Mucosa of descending colon (tissue), 3 donors: ENCODE measurements at regions not wholly inside any gene's neighbourhood (a gene's known extent, or its start where the extent isn't known, plus 50 kb on each side); places are given as distances from the start of the nearest gene placed in this dataset.

ENCODE experiments used
- ATAC-seq: fragments of 200-7000 bp; cut with Tn5 transposase; one replicate; pipeline ENCODE4 v1.9.1; 2020; ENCODE audit warnings: mild to moderate bottlenecking, moderate library complexity
- DNase-seq, 3 donors: peaks; one replicate each; pipeline ENCODE4 v3.0.0-alpha.2; 2020
- H3K36me3 ChIP-seq: fragments of 200-600 bp; one replicate; pipeline ENCODE4 v1.8.0; 2021; ENCODE audit warnings: low read depth, mild to moderate bottlenecking
- H3K4me1 ChIP-seq: fragments of 200-600 bp; one replicate; pipeline ENCODE4 v1.8.0; 2021; ENCODE audit warnings: low read depth, mild to moderate bottlenecking
- H3K4me3 ChIP-seq: fragments of 200-600 bp; one replicate; pipeline ENCODE4 v1.8.0; 2021; ENCODE audit warnings: mild to moderate bottlenecking
- H3K9me3 ChIP-seq: fragments of 200-600 bp; one replicate; pipeline ENCODE4 v1.8.0; 2021; ENCODE audit warnings: mild to moderate bottlenecking
- intact Hi-C, 2 donors: fragments of 100-400 bp; cut with DNase I in 1 of 2; cut with micrococcal nuclease in 1 of 2; formaldehyde crosslinking; loops; one replicate each; pipeline versions ENCODE4 v1.11.0 to v1.11.1; 2022; cut with DNase I, micrococcal nuclease
- TF ChIP-seq, protein P1 (sequence below): fragments of 200-600 bp; IDR thresholded peaks from one replicate; pipeline ENCODE4 v1.8.0; 2022; ENCODE audit warnings: antibody characterized with exemption, mild to moderate bottlenecking
- donor health status: DM: no; HTN: no; CAD: no; lungs with moderate emphysema.
- donor health status: DM: no; HTN: no; CAD: no.
- donor health status: DM: no; HTN: yes; CAD: no.

DNA sequence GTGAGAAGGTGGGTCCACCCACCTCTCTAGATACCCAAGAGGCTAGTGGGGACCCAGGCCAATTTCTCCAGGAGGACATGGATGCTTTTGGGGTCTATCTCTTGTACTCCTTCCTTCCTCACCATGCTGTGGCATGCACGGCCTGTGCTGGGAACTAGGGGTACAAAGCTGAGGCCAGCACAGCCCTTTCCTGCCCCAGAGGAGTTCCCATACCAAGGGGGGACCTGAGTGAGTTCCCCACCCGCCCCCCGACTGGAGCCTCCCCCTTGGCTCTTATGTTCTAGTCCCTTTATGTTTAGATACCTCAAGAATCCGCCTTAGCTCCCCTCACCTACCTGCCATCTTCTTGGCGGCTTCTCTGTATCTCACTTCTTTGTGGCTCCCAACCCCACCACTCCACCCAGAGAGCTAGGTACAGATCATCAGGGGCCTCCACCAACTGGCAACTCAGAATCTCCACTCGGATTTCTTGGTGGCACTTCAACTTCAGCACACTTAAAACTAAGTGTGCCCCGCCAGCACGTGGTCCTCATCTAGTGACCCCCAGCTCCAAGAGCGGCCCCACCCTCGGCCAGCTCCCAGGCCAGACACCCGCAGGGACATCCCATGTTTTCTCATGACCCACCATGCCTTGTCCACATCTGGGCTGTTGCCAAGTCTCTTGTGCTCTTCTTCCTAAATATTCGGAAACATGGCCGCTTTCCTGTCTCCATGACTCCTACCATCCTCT lies 115.2 kb upstream of the RTL1 start:
- DNase-seq (no peak), ATAC-seq (no peak)
- Histone ChIP-seq H3K4me1 (no peaks in the 10 kb centered on the region), H3K36me3 (no peaks in the 10 kb centered on the region), H3K9me3 (no peaks in the 10 kb centered on the region), H3K4me3 (no peak overlapping the region)
- intact Hi-C loops: no loop called here
- TF ChIP-seq, protein P1, sequence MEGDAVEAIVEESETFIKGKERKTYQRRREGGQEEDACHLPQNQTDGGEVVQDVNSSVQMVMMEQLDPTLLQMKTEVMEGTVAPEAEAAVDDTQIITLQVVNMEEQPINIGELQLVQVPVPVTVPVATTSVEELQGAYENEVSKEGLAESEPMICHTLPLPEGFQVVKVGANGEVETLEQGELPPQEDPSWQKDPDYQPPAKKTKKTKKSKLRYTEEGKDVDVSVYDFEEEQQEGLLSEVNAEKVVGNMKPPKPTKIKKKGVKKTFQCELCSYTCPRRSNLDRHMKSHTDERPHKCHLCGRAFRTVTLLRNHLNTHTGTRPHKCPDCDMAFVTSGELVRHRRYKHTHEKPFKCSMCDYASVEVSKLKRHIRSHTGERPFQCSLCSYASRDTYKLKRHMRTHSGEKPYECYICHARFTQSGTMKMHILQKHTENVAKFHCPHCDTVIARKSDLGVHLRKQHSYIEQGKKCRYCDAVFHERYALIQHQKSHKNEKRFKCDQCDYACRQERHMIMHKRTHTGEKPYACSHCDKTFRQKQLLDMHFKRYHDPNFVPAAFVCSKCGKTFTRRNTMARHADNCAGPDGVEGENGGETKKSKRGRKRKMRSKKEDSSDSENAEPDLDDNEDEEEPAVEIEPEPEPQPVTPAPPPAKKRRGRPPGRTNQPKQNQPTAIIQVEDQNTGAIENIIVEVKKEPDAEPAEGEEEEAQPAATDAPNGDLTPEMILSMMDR: no peak

DNA sequence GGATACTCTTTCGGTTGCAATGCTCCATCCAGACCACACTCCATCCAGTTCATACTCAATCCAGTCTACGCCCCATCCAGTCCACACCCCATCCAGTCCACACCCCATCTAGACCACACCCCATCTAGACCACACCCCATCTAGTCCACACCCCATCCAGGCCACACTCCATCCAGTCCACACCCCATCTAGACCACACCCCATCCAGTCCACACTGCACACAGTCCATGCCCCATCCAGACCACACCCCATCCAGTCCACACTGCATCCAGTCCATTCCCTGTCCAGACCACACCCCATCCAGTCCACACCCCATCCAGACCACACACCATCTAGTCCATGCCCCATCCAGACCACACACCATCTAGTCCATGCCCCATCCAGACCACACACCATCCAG lies 116.0 kb upstream of the RTL1 start:
- H3K36me3 ChIP-seq: no peaks in the 10 kb centered on the region
- DNase-seq (no peak), ATAC-seq (no peak)
- TF ChIP-seq, protein P1: no peak
- H3K9me3 ChIP-seq: no peaks in the 10 kb centered on the region
- no peak overlapping the region for H3K4me3 ChIP-seq
- H3K4me1 ChIP-seq: no peaks in the 10 kb centered on the region
- intact Hi-C loops: no loop called here

DNA sequence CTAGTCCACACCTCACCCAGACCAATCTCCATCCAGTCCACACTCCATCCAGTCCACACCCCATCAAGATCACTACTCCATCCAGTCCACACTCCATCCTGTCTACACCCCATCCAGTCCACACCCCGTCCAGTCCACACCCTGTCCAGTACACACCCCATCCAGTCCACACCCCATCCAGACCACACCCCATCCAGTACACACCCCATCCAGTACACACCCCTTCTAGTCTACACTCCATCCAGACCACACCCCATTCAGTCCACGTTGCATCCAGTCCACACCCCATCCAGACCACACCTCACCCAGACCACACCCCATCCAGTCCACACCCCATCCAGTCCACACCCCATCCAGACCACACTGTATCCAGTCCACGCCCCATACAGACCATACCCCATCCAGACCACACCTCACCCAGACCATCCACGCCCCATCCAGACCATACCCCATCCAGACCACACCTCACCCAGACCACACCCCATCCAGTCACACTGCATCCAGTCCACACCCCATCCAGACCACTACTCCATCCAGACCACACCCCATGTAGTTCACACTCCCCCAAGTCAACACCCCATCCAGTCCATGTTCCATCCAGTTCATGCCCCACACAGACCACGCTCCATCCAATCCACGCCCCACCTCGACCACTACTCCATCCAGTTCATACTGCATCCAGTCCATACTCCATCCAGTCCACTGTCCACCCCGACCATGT lies 116.6 kb upstream of the RTL1 start:
- DNase-seq (no peak), ATAC-seq (no peak)
- Histone ChIP-seq H3K4me1 (no peaks in the 10 kb centered on the region), H3K36me3 (no peaks in the 10 kb centered on the region), H3K4me3 (no peak overlapping the region), H3K9me3 (no peaks in the 10 kb centered on the region)
- TF ChIP-seq, protein P1: no peak
- intact Hi-C loops: no loop called here

DNA sequence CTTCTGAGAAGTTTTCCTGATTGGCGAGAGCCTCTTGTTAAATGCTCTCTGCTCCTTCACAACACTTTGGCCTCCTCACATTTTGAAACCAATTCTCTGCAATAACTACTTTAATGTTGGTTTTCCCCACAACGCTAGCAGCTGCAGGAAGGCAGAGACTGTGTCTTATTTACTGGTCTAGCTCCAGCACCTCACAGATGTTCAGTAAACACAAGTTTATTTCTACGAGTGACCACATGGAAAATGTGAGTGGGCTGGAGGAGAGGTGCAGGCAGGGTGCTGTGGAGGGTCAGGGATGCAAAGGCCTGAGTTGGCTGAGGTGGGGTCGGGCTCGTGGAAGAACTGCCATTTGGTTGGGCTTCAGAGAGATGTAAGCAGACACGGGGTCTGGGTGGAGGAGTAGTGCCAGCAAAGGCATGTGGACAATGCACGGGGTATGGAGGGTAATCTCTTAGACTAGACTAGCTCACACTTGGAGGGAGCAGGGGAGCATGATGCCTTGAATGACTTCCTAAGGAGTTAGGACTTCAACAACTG lies 117.4 kb upstream of the RTL1 start:
- Histone ChIP-seq H3K36me3 (no peaks in the 10 kb centered on the region), H3K4me1 (no peaks in the 10 kb centered on the region), H3K9me3 (no peaks in the 10 kb centered on the region), H3K4me3 (no peak overlapping the region)
- intact Hi-C loops: no loop called here
- ATAC-seq: no peak
- TF ChIP-seq, protein P1: no peak
- no peak for DNase-seq

DNA sequence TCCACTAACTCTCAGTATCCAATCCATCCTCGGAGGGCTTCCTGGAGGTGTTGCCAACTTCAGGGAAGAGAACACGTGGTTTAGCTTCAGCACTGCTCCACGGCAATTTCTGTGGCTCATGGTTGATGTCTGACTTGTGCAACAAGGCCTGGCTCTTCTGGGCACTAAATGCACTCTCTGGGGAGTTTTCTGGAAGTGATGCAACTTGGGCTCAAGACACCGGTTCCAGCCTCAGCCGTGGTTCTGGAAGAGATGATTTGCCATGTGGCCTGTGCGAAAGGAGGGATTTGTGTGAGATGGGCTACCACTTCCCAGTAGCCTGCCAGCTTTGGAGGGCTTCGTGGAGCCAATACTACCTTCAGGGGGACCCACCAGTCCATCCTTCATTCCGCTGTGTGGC lies 118.6 kb upstream of the RTL1 start:
- intact Hi-C loops: no loop called here
- TF ChIP-seq, protein P1: no peak
- H3K36me3 ChIP-seq: no peaks in the 10 kb centered on the region
- no peak overlapping the region for H3K4me3 ChIP-seq
- ATAC-seq (no peak), DNase-seq (no peak)
- no peaks in the 10 kb centered on the region for H3K9me3 ChIP-seq
- H3K4me1 ChIP-seq: no peaks in the 10 kb centered on the region
